Glutamatergic neuron (in vitro differentiated cells): ENCODE measurements at regions not wholly inside any gene's neighbourhood (a gene's known extent, or its start where the extent isn't known, plus 50 kb on each side); places are given as distances from the start of the nearest gene placed in this dataset.

ENCODE experiments used
- DNase-seq: peaks from one replicate; pipeline ENCODE4 v3.0.0; 2022
- H3K27ac Mint-ChIP-seq: one replicate; pipeline ENCODE4 v1.8.0; 2020; ENCODE audit warnings: mild to moderate bottlenecking, mixed read lengths, inconsistent platforms; ENCODE audit not compliant: unreplicated experiment
- H3K27me3 Mint-ChIP-seq: one replicate; pipeline ENCODE4 v1.8.0; 2020; ENCODE audit warnings: mild to moderate bottlenecking, moderate library complexity, mixed read lengths, inconsistent platforms; ENCODE audit not compliant: unreplicated experiment
- H3K36me3 Mint-ChIP-seq: one replicate; pipeline ENCODE4 v1.8.0; 2020; ENCODE audit warnings: mild to moderate bottlenecking, mixed read lengths, inconsistent platforms; ENCODE audit not compliant: unreplicated experiment
- H3K4me1 Mint-ChIP-seq: one replicate; pipeline ENCODE4 v1.8.0; 2020; ENCODE audit warnings: mild to moderate bottlenecking, low read depth, mixed read lengths, inconsistent platforms; ENCODE audit not compliant: unreplicated experiment
- H3K4me3 Mint-ChIP-seq: one replicate; pipeline ENCODE4 v1.8.0; 2020; ENCODE audit warnings: mild to moderate bottlenecking, mixed read lengths, inconsistent platforms; ENCODE audit not compliant: unreplicated experiment
- H3K9me3 Mint-ChIP-seq: one replicate; pipeline ENCODE4 v1.8.0; 2020; ENCODE audit warnings: mild to moderate bottlenecking, moderate library complexity, mixed read lengths, inconsistent platforms; ENCODE audit not compliant: unreplicated experiment
- CTCF ChIP-seq: fragments of 200-600 bp; sonication (generic); IDR thresholded peaks from one replicate; pipeline ENCODE4 v1.5.0; 2021; ENCODE audit not compliant: partially characterized antibody, unreplicated experiment

GRCh38 chr1:170460414-170461155 is 71.4 kb upstream of the GORAB start:
- Mint-ChIP-seq H3K4me1 (no peaks in the 10 kb centered on the region), H3K4me3 (no peak overlapping the region), H3K27ac (no peak overlapping the region), H3K27me3 (peaks cover 2% of the 10 kb centered on the region), H3K36me3 (no peaks in the 10 kb centered on the region), H3K9me3 (peaks cover 2% of the 10 kb centered on the region)
- TF ChIP-seq CTCF = no peak
- DNase-seq = no peak

GRCh38 chr1:170461291-170461747 is 70.6 kb upstream of the GORAB start:
- Mint-ChIP-seq H3K36me3 (no peaks in the 10 kb centered on the region), H3K27ac (no peak overlapping the region), H3K27me3 (peaks cover 2% of the 10 kb centered on the region), H3K4me3 (no peak overlapping the region), H3K4me1 (no peaks in the 10 kb centered on the region), H3K9me3 (peaks cover 2% of the 10 kb centered on the region)
- DNase-seq = no peak
- TF ChIP-seq CTCF = no peak

DNA sequence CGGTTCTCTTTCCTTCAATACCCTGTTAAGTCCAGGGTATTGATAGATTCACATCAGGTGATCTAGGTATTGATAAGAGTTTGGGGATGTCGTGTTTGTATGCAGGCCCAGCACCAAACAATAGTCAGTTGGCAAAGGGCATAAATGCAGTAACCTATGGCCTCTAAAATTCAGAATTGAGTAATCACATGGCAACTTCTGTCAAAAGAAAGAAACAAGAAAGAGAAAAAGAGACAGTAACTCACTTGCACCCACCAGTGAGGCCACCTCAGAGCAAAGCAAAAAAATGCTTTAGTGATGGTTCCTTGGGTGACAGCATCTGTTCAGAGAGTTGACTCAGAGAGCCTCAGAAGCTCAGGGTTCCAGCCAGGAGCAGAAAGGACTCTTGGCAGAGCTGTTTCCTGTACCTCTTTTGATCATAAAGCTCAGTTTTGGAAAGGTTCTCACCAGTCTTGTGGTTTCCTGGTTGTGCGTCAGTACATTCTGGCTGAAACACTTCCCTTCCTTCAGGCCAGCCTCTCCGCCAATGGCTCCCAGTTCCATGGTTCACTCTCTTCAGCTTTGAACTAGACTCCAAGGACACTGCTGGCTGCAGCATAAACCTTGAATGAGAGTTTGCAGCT is 70.1 kb upstream of the GORAB start:
- Mint-ChIP-seq H3K27ac (no peak overlapping the region), H3K4me3 (no peak overlapping the region), H3K9me3 (no peaks in the 10 kb centered on the region), H3K4me1 (no peaks in the 10 kb centered on the region), H3K27me3 (peaks cover 2% of the 10 kb centered on the region), H3K36me3 (no peaks in the 10 kb centered on the region)
- no peak for DNase-seq
- no peak for TF ChIP-seq CTCF

GRCh38 chr1:170470121-170470520 is 61.8 kb upstream of the GORAB start:
- Mint-ChIP-seq H3K36me3 (no peaks in the 10 kb centered on the region), H3K27me3 (no peaks in the 10 kb centered on the region), H3K4me3 (no peak overlapping the region), H3K9me3 (no peaks in the 10 kb centered on the region), H3K4me1 (no peaks in the 10 kb centered on the region), H3K27ac (no peak overlapping the region)
- no peak for DNase-seq
- TF ChIP-seq CTCF = no peak

DNA sequence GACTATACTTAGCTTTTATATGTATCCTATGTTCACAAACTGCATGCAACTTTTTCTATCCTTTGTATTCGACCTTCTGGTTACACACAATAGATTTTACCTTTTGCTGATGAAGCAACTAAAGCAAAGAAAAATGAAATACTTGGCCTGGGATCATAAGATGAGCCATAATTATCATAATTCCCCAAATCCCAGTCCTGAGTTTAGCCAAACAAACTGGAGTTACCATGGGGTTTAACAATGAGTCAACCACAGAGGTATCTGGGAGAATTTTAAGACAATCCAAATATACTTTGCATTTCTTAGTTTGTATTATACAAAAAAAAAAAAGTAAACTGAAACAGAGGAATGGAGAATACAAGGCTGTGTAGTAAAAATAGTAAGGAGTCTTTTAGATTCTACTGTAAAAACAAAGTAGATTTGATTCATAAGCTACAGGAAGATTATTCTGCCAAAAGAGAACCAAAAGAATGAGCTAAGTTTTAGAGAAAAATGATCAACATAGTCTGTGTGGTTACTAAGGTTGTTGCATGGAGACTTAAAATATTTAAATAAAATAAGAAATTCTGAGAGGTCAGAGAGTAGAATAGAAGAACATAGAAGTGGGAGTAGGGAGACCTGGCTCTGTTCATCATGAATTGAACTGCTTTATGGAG is 60.4 kb upstream of the GORAB start:
- Mint-ChIP-seq H3K4me3 (no peak overlapping the region), H3K36me3 (no peaks in the 10 kb centered on the region)

More for the DNA sequence above, 60.4 kb upstream of the GORAB start:
- TF ChIP-seq CTCF = no peak
- H3K4me1 Mint-ChIP-seq = no peaks in the 10 kb centered on the region
- no peak for DNase-seq
- no peaks in the 10 kb centered on the region for H3K9me3 Mint-ChIP-seq
- H3K27ac Mint-ChIP-seq = no peak overlapping the region
- H3K27me3 Mint-ChIP-seq = no peaks in the 10 kb centered on the region
